ENCODE measurements at regions not wholly inside any gene's neighbourhood (a gene's known extent, or its start where the extent isn't known, plus 50 kb on each side); places are given as distances from the start of the nearest gene placed in this dataset.

DNA sequence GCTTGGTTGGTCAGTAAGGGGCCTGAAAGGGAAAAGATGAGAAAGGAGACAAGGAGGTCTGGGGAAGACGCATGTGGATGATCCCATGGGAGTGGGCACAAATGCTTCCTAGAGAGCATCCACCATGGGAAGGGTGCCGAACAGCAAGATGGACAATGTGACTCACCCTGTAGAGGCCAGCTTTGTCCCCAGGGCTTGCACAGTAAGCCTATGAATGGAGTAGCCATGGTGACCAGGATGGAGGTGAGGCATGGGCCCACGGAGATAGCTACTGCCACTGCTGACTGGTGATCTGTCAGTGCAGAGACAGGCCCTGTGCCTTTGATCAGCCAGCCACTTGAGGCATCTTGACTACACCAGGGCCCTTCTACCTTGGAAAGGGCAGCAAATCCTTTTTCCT, 172.6 kb downstream of the HAUS1 start:
- peaks cover 10 to 26% of the 10 kb centered on the region in 2 donors for H3K4me1 ChIP-seq
- no peaks in the 10 kb centered on the region for H3K9me3 ChIP-seq
- intact Hi-C loops (cut with DNase I; ENCODE audit: low total_unique reads) (no loop called here), in situ Hi-C loops (cut with MboI; ENCODE audit: low sequenced_read_pairs in 4 of 4) (loop anchor here (10.0 to 25.0 kb wide), 5 partner anchors 111 to 386 kb away; partner anchors contain the start of gene LOXHD1 (in 3 of the 4))
- no peaks in the 10 kb centered on the region for H3K27me3 ChIP-seq
- no peaks in the 10 kb centered on the region for H3K36me3 ChIP-seq
- TF ChIP-seq, protein P1, sequence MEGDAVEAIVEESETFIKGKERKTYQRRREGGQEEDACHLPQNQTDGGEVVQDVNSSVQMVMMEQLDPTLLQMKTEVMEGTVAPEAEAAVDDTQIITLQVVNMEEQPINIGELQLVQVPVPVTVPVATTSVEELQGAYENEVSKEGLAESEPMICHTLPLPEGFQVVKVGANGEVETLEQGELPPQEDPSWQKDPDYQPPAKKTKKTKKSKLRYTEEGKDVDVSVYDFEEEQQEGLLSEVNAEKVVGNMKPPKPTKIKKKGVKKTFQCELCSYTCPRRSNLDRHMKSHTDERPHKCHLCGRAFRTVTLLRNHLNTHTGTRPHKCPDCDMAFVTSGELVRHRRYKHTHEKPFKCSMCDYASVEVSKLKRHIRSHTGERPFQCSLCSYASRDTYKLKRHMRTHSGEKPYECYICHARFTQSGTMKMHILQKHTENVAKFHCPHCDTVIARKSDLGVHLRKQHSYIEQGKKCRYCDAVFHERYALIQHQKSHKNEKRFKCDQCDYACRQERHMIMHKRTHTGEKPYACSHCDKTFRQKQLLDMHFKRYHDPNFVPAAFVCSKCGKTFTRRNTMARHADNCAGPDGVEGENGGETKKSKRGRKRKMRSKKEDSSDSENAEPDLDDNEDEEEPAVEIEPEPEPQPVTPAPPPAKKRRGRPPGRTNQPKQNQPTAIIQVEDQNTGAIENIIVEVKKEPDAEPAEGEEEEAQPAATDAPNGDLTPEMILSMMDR (IDR thresholded peaks at IDR 0.05 in 4 of 5, conservative IDR thresholded peaks at IDR 0.05 in 1 of 5), result no peak
- no peak for ATAC-seq
- H3K27ac ChIP-seq, result no peak overlapping the region
- no peak overlapping the region for H3K4me3 ChIP-seq
- DNase-seq, result no peak

GRCh38 chr18:46278481-46279465, 174.6 kb downstream of the HAUS1 start:
- H3K27me3 ChIP-seq, result no peaks in the 10 kb centered on the region
- H3K36me3 ChIP-seq, result no peaks in the 10 kb centered on the region
- peak in 1 of 2 donors; percentile 46 for ATAC-seq
- H3K9me3 ChIP-seq, result no peaks in the 10 kb centered on the region
- in situ Hi-C loops (cut with MboI; ENCODE audit: low sequenced_read_pairs in 4 of 4) (loop anchor here (10.0 to 25.0 kb wide), 5 partner anchors 109 to 384 kb away; partner anchors contain the start of gene LOXHD1 (in 3 of the 4)), intact Hi-C loops (cut with DNase I; ENCODE audit: low total_unique reads) (no loop called here)
- H3K4me3 ChIP-seq, result no peak overlapping the region
- peaks cover 17 to 37% of the 10 kb centered on the region in 2 donors for H3K4me1 ChIP-seq
- H3K27ac ChIP-seq, result peak overlapping the region in 1 of 4 donors; percentile 38
- TF ChIP-seq, protein P1 (IDR thresholded peaks at IDR 0.05 in 4 of 5, conservative IDR thresholded peaks at IDR 0.05 in 1 of 5), result no peak
- TF ChIP-seq POLR2A (IDR thresholded peaks at IDR 0.05), result no peak
- DNase-seq, result no peak

- Histone ChIP-seq H3K4me3 (no peak overlapping the region), H3K4me1 (peaks cover 22 to 40% of the 10 kb centered on the region in 2 donors), H3K27ac (no peak overlapping the region), H3K27me3 (no peaks in the 10 kb centered on the region), H3K9me3 (no peaks in the 10 kb centered on the region), H3K36me3 (no peaks in the 10 kb centered on the region)
- TF ChIP-seq, protein P1 (IDR thresholded peaks at IDR 0.05 in 4 of 5, conservative IDR thresholded peaks at IDR 0.05 in 1 of 5), result no peak
- no peak for TF ChIP-seq POLR2A (IDR thresholded peaks at IDR 0.05)
- in situ Hi-C loops (cut with MboI; ENCODE audit: low sequenced_read_pairs in 4 of 4), result loop anchor here (10.0 to 25.0 kb wide), 5 partner anchors 108 to 383 kb away; partner anchors contain the start of gene LOXHD1 (in 4 of the 4)
- DNase-seq, result no peak
- no peak for ATAC-seq
- intact Hi-C loops (cut with DNase I; ENCODE audit: low total_unique reads), result loop anchor here (1.0 to 10.0 kb wide), 4 partner anchors 58 to 379 kb away; a partner anchor contains a TSS
Measured at GRCh38 chr18:46279673-46280072, 175.5 kb downstream of the HAUS1 start.

GRCh38 chr18:46281185-46282176, 177.3 kb downstream of the HAUS1 start:
- TF ChIP-seq POLR2A (IDR thresholded peaks at IDR 0.05), result no peak
- TF ChIP-seq, protein P1 (IDR thresholded peaks at IDR 0.05 in 4 of 5, conservative IDR thresholded peaks at IDR 0.05 in 1 of 5), result peak; percentile 78 to 93 (median 83)
- DNase-seq (peak; percentile 22 to 52), ATAC-seq (peak; percentile 58 to 83)
- Histone ChIP-seq H3K9me3 (no peaks in the 10 kb centered on the region), H3K4me1 (peaks cover 22 to 40% of the 10 kb centered on the region in 2 donors), H3K27me3 (no peaks in the 10 kb centered on the region), H3K27ac (no peak overlapping the region), H3K4me3 (no peak overlapping the region), H3K36me3 (no peaks in the 10 kb centered on the region)
- in situ Hi-C loops (cut with MboI; ENCODE audit: low sequenced_read_pairs in 4 of 4) (loop anchor here (10.0 to 25.0 kb wide), 5 partner anchors 106 to 381 kb away; partner anchors contain the start of gene LOXHD1 (in 2 of the 4)), intact Hi-C loops (cut with DNase I; ENCODE audit: low total_unique reads) (loop anchor here (1.0 to 10.0 kb wide), 5 partner anchors 56 to 237 kb away; a partner anchor contains a TSS)
